NCI-H187 treated with DMSO at 0.1 percent for 48 hours (cell line): ENCODE measurements at regions not wholly inside any gene's neighbourhood (a gene's known extent, or its start where the extent isn't known, plus 50 kb on each side); places are given as distances from the start of the nearest gene placed in this dataset.
"Not testable (repeated sequence)": the region's sequence is repeated elsewhere in the genome, so short reads cannot be mapped to it uniquely, and the experiment has no call there.

ENCODE experiments used
- DNase-seq: peaks from one replicate; lab custom pipeline; 2025; lab: John Stamatoyannopoulos, UW

- DNase-seq: no peak
Measured at GRCh38 chr9:113705306-113705927, 170.7 kb upstream of the ZNF618 start.

DNA sequence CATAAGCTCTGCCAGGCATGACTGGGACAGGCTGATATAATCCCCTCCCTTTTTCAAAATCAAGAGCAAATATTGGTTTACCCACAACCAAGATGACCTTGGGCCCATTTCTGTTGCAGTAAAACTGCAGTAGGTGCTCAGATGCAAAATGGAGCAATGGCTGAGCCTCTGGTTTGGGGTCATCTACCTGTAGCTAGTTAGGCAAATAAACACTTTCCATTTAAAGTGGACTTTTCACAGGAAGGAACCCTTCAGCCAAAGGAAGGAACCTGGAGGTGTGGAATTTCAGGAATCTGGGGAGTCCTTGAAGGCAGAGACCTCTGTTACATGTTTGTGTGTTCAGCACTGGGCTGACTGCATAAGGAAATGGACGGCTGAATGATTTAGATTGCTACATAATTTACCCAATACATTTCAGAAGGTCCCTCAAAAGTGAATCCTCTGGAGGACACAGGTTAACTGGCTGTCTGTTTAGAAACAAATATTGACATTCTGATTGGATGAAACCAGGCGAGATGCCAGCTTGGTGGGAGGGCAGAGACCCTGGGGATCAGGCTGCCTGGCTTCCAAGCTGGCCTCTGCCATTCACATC is 170.1 kb upstream of the ZNF618 start:
- no peak for DNase-seq

DNA sequence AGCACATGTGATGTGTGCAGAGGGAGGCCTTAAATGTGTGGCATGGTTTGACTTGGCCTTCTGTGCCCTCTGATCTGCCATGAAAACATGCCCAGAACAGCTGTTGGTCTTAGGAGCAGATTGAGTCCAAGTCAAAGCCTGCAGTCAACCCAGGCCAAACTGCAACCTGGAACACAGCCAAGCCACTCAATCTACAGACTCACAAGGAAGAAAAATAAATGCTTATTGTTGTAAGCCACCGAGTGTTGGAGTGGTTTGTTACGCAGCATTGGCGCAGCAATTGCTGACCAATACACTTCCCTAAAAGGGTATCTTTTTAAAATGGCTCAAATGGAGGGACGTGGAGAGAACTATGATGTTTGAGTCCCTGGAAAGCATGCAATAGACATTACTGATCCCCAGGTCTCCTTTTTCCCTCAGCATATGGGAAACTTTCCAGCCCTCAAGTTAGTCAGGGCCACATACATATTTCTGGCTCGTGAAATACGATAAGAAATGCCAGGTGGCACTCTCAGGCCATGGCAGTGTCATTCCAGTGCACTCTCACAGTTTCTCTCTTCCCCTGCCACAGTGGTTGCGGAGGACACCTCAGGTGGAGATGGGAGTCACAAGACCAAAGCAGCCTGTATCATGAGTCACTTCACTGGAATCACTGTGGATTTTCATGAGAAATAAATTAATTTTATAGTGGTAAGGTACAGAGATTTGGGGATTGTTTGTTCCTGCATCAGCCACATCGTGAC is 168.0 kb upstream of the ZNF618 start:
- DNase-seq: no peak

DNA sequence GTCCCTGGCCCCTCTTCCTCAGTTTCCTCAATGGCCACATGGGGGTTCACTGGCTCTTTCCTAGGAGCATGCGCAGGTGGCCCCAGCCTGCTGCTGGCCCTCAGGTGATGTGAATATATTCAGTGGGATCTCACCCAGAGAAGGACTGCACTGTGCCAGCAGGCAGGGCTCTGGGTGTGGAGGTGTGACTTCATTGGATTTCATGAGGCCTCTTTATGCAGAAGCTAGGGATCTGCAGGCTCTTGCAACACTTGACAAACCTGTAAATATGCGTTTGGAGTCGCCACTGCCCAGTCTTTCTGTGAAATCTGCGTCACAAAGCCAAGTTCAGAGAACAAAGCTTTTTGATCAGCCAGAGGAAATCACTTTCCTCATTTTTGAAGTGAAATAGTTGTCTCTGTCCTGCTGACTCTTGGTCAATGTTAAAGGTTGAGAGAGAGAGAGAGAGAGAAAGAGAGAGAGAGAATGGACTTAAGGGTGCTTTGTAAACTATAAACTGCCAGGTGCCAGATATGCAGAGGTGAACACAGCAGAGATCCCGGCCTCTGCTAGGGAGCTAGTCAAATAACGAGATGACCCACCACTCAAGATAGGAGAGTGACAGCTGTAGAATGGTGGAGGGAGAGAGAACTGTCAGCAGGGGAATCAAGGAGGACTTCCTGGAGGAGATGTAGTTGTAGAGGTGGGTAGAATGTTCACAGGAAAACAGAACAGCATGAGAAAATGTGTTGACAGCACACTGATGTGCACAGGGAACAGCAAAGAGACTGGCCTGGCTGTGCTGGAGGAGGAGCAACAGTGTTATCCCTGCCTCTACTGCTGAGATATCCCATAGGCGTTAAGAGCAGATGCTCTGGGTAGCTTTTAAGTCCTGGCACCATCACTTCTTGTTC is 167.0 kb upstream of the ZNF618 start:
- no peak for DNase-seq

- DNase-seq: no peak
Measured at GRCh38 chr9:113709721-113710120, 166.4 kb upstream of the ZNF618 start.

- no peak for DNase-seq
Measured at GRCh38 chr9:113711251-113711650, 164.9 kb upstream of the ZNF618 start.

DNA sequence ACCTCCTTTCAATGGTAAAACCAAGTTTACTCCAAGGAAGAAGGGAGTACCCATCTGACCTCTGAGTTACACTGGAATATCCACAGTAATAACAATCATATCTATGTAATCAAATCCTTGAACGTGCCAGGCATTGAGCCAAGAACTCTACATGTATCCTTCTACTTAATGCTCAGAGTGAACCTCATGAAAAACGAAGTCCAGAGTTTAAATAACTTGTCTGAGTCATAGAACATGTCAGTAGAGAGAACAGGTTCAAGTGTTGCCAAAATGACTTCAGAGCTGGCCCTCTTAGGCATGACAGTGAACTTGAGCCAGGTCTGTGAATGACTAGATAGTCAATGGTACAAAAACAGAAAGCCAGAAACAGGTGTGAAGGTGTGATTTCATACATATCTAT is 164.1 kb upstream of the ZNF618 start:
- no peak for DNase-seq

DNA sequence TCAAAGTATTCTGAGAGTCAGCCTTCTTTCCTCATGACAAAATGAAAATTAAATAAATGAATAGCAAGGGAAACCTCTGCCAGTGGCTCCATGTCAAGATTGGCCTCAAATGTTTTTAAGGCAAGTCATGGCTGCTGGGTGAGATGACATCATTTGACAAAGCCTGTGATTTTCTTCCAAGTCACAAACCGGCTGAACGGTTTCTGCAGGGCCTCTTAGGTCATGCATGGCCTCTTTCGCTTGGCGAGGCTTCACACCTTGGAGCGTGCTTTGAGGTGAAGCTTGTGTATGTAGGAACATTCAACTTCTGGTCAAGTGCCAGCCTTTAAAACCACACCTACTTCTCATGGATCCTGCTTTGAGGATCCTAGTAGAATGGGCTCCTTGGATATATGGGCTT is 161.0 kb upstream of the ZNF618 start:
- DNase-seq: no peak

- DNase-seq: no peak
Measured at GRCh38 chr9:113719919-113720318, 156.2 kb upstream of the ZNF618 start.

DNA sequence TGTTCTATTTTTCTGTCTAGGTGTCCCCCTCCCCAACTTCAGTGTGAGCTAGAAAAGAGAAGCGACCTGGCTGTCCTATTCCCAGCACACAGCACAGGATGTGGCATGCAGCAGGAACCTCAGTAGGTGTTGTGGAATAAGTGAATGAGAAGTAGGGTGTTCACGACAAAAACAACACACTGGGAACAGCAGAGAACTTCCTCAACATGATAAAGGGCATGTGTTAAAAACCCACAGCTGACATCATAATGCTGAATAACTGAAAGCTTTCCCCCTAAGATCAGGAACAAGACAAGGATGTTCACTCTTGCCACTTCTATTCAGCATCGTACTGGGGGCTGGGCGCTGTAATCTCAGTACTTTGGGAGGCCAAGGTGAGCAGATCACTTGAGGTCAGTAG is 155.6 kb upstream of the ZNF618 start:
- no peak for DNase-seq

GRCh38 chr9:113721856-113722255 is 154.3 kb upstream of the ZNF618 start:
- no peak for DNase-seq

DNA sequence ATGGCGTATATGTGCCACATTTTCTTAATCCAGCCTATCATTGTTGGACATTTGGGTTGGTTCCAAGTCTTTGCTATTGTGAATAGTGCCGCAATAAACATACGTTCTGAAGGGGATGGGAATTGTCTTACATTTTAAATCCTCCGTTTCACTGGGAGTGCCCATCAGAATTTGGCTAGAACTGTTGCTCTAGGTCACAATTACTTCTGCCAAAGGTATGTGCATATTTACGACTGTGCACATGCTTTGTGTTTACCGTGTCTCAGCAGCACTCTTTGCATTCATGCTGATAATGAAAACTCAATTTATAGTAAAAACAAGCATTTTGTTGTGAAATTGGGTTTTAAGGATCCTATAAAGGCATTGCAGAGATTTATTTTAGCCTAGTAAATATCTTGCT is 151.9 kb upstream of the ZNF618 start:
- no peak for DNase-seq

DNA sequence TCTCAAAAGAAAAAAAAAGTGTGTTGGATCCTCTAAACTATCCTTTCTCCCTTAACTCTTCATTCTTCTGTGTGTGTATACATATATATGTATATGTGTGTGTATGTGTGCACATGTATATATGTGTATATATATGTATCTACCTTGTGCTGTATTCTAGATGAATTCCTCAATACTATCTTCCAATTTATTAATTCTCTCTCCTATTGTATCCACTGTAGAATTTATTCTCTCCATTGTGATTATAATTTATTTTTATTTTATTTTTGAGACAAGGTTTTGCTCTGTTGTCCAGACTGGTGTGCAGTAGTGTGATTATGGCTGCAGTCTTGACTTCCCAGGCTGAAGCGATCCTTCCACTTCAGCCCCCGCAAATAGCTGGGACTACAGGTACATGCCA is 147.1 kb upstream of the ZNF618 start:
- DNase-seq: no peak

- no peak for DNase-seq
Measured at GRCh38 chr9:113734826-113735225, 141.3 kb upstream of the ZNF618 start.

GRCh38 chr9:113737517-113738271 is 138.4 kb upstream of the ZNF618 start:
- DNase-seq: no peak

DNA sequence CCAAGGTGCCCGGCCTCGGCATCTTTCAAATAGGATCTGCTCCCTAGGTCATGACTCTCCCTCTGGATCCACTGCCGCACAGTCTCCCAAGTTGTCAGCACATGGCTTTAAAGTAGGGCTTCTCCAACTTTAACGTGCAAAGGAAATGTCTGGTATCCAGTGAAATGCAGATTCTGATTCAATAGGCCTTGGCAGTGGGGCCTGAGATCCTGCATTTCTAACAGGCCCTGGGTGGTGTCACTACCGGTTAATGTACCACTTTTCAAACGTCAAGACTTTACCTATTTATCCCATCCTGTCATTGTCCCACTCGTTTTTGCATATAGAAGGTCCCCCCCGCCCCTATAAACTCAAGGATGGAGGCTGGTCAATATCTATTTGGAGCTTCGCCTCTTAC is 137.6 kb upstream of the ZNF618 start:
- DNase-seq: no peak

- no peak for DNase-seq
Measured at GRCh38 chr9:113738893-113739604, 137.1 kb upstream of the ZNF618 start.

DNA sequence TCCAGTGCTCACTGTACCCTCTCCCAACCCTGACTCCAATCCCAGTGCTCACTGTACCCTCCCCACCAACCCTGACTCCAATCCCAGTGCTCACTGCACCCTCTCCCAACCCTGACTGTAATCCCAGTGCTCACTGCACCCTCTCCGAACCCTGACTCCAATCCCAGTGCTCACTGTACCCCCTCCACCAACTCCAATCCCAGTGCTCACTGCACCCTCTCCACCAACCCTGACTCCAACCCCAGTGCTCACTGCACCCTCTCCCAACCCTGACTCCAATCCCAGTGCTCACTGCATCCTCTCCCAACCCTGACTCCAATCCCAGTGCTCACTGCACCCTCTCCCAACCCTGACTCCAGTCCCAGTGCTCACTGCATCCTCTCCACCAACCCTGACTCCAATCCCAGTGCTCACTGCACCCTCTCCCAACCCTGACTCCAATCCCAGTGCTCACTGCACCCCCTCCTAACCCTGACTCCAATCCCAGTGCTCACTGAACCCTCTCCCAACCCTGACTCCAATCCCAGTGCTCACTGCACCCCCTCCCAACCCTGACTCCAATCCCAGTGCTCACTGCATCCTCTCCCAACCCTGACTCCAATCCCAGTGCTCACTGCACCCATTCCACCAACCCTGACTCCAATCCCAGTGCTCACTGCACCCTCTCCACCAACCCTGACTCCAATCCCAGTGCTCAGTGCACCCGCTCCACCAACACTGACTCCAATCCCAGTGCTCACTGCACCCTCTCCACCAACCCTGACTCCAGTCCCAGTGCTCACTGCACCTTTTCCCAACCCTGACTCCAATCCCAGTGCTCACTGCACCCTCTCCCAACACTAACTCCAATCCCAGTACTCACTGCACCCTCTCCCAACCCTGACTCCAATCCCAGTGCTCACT is 136.3 kb upstream of the ZNF618 start:
- not testable (repeated sequence) for DNase-seq

- DNase-seq: not testable (repeated sequence)
Measured at GRCh38 chr9:113740508-113741500, 135.3 kb upstream of the ZNF618 start.
